HS-27A (cell line): ENCODE measurements at regions not wholly inside any gene's neighbourhood (a gene's known extent, or its start where the extent isn't known, plus 50 kb on each side); places are given as distances from the start of the nearest gene placed in this dataset.
"Not testable (repeated sequence)": the region's sequence is repeated elsewhere in the genome, so short reads cannot be mapped to it uniquely, and the experiment has no call there.

Source experiments
- DNase-seq: peaks from one replicate; pipeline ENCODE4 v3.0.0-alpha.2; 2012; ENCODE audit warnings: low read depth, missing footprints

DNA sequence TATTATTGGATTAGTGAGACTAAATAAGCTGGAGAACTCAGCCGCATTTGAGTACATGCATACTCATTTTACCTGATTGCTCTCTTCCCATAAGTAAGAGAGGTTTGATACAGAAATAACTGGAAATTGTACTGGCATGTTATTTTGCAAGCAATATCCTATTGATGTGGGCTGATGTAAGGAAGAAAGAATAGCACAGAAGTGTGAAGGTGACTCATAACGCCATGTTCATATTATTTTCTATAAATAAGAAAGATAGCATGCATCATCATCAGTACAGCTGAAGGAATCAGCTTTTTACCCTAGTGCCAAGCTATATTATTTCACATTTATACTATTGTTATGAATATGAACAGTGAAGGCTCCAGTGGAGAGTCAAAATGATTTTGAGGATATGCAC lies 138.3 kb upstream of the FAM47A start:
- no peak for DNase-seq

DNA sequence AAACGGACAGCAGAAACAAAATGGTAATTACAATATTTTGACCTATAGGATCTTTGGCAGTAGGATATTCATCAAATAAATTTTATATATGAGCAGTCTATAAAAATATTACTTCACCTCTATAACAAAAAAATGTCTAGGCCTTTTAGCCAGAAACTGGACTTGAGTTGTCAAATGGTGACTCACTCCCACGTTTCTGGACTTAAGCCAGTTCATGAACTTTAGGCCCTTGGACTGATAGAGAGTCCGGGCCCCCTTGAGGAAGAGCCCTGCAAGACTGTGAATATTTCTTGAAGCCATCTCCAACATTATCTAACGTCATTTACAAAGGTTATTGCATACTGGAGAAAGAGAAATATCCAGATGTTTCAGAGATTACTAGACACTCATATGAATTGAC lies 106.8 kb upstream of the FAM47A start:
- no peak for DNase-seq

GRCh38 chrX:34230156-34230555 lies 98.0 kb upstream of the FAM47A start:
- DNase-seq = not testable (repeated sequence)

- DNase-seq = no peak
Measured at GRCh38 chrX:34227804-34228203, 95.7 kb upstream of the FAM47A start.

DNA sequence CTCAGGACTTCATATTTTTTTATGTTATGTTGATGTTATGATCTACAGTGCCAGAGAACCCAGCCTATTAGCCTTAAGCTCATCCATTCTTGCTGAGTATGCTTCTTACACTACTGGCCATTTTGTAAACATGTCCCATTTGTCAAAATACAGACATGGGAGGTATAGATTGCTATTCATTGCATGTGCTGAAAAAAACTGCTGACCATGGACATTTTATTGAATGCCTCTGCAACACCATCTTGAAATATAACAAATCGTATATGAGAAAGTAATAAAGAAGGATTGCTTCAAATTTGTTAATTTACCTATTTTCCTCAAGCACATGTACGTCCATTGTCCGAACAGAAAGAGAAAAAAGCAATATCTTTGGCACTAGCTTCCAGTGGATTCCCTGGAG lies 91.5 kb upstream of the FAM47A start:
- no peak for DNase-seq

GRCh38 chrX:34218063-34218462 lies 85.9 kb upstream of the FAM47A start:
- no peak for DNase-seq

DNA sequence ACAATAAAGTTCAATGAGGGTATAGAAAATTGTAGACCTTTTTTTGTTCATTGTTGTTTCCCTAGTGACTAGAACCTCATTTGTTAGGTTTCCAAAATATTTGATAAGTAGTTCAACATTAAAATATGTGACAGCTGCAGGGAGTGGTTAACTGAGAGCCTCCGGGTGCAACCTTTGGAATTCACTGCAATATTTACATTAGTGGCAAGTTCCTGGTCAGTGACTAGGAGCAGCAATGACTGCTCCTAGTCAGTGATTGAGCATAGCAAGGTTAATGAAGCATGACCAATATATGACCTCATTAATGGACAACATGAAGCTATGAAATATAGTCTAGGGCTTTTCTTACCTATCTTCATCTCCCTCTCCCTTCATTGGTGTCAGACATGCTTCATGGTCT lies 65.8 kb upstream of the FAM47A start:
- DNase-seq = no peak
